WTC11 (cell line): ENCODE measurements at regions not wholly inside any gene's neighbourhood (a gene's known extent, or its start where the extent isn't known, plus 50 kb on each side); places are given as distances from the start of the nearest gene placed in this dataset.

Source experiments
- ATAC-seq: fragments of 200-7000 bp; cut with Tn5 transposase; 2 replicates; pipeline ENCODE4 v1.10.0; 2021; ENCODE audit warnings: mild to moderate bottlenecking, moderate library complexity
- CTCF ChIA-PET: fragments of 300-600 bp; sonication (Branson Sonifier 250); formaldehyde crosslinking; loops from one replicate; lab custom pipeline; 2021; ENCODE audit warnings: antibody characterized with exemption; lab: Charles Lee
- POLR2A ChIA-PET: fragments of 350-600 bp; sonication (Branson Sonifier 250); formaldehyde crosslinking; loops from one replicate; lab custom pipeline; 2021; ENCODE audit warnings: antibody characterized with exemption; lab: Charles Lee
- DNase-seq: peaks from one replicate; pipeline ENCODE4 v3.0.0; 2021; ENCODE audit warnings: low spot score
- H3K27ac Mint-ChIP-seq: 2 replicates; pipeline ENCODE4 v1.8.0; 2021; ENCODE audit warnings: mixed read lengths
- H3K27me3 Mint-ChIP-seq: 2 replicates; pipeline ENCODE4 v1.8.0; 2021; ENCODE audit warnings: low read depth, mild to moderate bottlenecking, moderate library complexity, mixed read lengths
- H3K36me3 Mint-ChIP-seq: 2 replicates; pipeline ENCODE4 v1.8.0; 2021; ENCODE audit warnings: mixed read lengths
- H3K4me1 Mint-ChIP-seq: 2 replicates; pipeline ENCODE4 v1.8.0; 2022; ENCODE audit warnings: mixed read lengths
- H3K4me3 Mint-ChIP-seq: 2 replicates; pipeline ENCODE4 v1.8.0; 2021; ENCODE audit warnings: mild to moderate bottlenecking, moderate library complexity, mixed read lengths
- H3K9me3 Mint-ChIP-seq: 2 replicates; pipeline ENCODE4 v1.8.0; 2021; ENCODE audit warnings: mixed read lengths
- AR ChIP-seq: fragments of 250-450 bp; sonication (Bioruptor Pico); IDR thresholded peaks from 2 replicates; pipeline ENCODE4 v1.9.0; 2021; ENCODE audit warnings: mild to moderate bottlenecking
- ARID4B ChIP-seq: sonication (generic); formaldehyde crosslinking; IDR thresholded peaks from 2 replicates; pipeline ENCODE4 v1.8.0; 2023; ENCODE audit warnings: missing genetic modification reagents, mild to moderate bottlenecking, borderline replicate concordance
- ATF1 ChIP-seq: sonication (generic); formaldehyde crosslinking; IDR thresholded peaks from 2 replicates; pipeline ENCODE4 v1.8.1; 2023; ENCODE audit warnings: mild to moderate bottlenecking, moderate library complexity, missing genetic modification reagents
- ATF2 ChIP-seq: sonication (generic); formaldehyde crosslinking; IDR thresholded peaks from 2 replicates; pipeline ENCODE4 v1.8.1; 2022; ENCODE audit warnings: low read depth, missing genetic modification reagents, borderline replicate concordance
- CREM ChIP-seq: sonication (generic); formaldehyde crosslinking; IDR thresholded peaks from 2 replicates; pipeline ENCODE4 v1.8.1; 2022; ENCODE audit warnings: mild to moderate bottlenecking, missing genetic modification reagents, moderate library complexity
- E2F4 ChIP-seq: sonication (generic); formaldehyde crosslinking; IDR thresholded peaks from 2 replicates; pipeline ENCODE4 v1.8.1; 2022; ENCODE audit warnings: low read depth, mild to moderate bottlenecking, moderate library complexity, missing genetic modification reagents, borderline replicate concordance
- ERG ChIP-seq: fragments of 250-450 bp; sonication (Bioruptor Pico); IDR thresholded peaks from 2 replicates; pipeline ENCODE4 v1.8.0; 2021; ENCODE audit warnings: mild to moderate bottlenecking
- HMGA2 ChIP-seq: fragments of 250-450 bp; sonication (Bioruptor Pico); IDR thresholded peaks from 2 replicates; pipeline ENCODE4 v1.4.0; 2021; ENCODE audit warnings: mild to moderate bottlenecking, moderate library complexity
- JAZF1 ChIP-seq: fragments of 250-450 bp; sonication (Bioruptor Pico); IDR thresholded peaks from 2 replicates; pipeline ENCODE4 v1.9.0; 2021; ENCODE audit warnings: moderate library complexity, mild to moderate bottlenecking, inconsistent platforms
- KAT7 ChIP-seq: sonication (generic); formaldehyde crosslinking; IDR thresholded peaks from 2 replicates; pipeline ENCODE4 v1.8.1; 2023; ENCODE audit warnings: missing genetic modification reagents, mild to moderate bottlenecking, borderline replicate concordance
- MAX ChIP-seq: sonication (generic); formaldehyde crosslinking; IDR thresholded peaks from 2 replicates; pipeline ENCODE4 v1.8.0; 2022; ENCODE audit warnings: mild to moderate bottlenecking, missing genetic modification reagents
- NR2C2 ChIP-seq: sonication (generic); formaldehyde crosslinking; IDR thresholded peaks from 2 replicates; pipeline ENCODE4 v1.8.0; 2022; ENCODE audit warnings: mild to moderate bottlenecking, missing genetic modification reagents
- PRDM15 ChIP-seq: sonication (generic); formaldehyde crosslinking; IDR thresholded peaks from 2 replicates; pipeline ENCODE4 v1.8.0; 2022; ENCODE audit warnings: missing genetic modification reagents
- SMAD3 ChIP-seq: sonication (generic); formaldehyde crosslinking; IDR thresholded peaks from 2 replicates; pipeline ENCODE4 v1.8.0; 2022; ENCODE audit warnings: missing genetic modification reagents, mild to moderate bottlenecking, borderline replicate concordance
- ZNF219 ChIP-seq: sonication (generic); formaldehyde crosslinking; IDR thresholded peaks from 2 replicates; pipeline ENCODE4 v1.8.0; 2023; ENCODE audit warnings: missing genetic modification reagents, mild to moderate bottlenecking, borderline replicate concordance
- ZNF232 ChIP-seq: sonication (generic); formaldehyde crosslinking; IDR thresholded peaks from 2 replicates; pipeline ENCODE4 v1.8.0; 2022; ENCODE audit warnings: mild to moderate bottlenecking, missing genetic modification reagents
- ZNF396 ChIP-seq: fragments of 250-450 bp; sonication (Bioruptor Pico); IDR thresholded peaks from 2 replicates; pipeline ENCODE4 v1.8.0; 2021; ENCODE audit warnings: mild to moderate bottlenecking, moderate library complexity, borderline replicate concordance
- ZNF423 ChIP-seq: fragments of 250-450 bp; sonication (Bioruptor Pico); IDR thresholded peaks from 2 replicates; pipeline ENCODE4 v2.1.2; 2022; ENCODE audit warnings: mild to moderate bottlenecking, moderate library complexity
- ZNF671 ChIP-seq: fragments of 250-450 bp; sonication (Bioruptor Pico); IDR thresholded peaks from 2 replicates; pipeline ENCODE4 v1.8.0; 2021; ENCODE audit warnings: mild to moderate bottlenecking

- no peak overlapping the region for H3K4me3 Mint-ChIP-seq
- H3K36me3 Mint-ChIP-seq, result no peaks in the 10 kb centered on the region
- no peaks in the 10 kb centered on the region for H3K27me3 Mint-ChIP-seq
- H3K9me3 Mint-ChIP-seq, result no peaks in the 10 kb centered on the region
- TF ChIP-seq MAX (CRISPR knock-in tag) (no peak), AR (CRISPR knock-in tag) (no peak), ZNF219 (CRISPR knock-in tag) (no peak), ZNF423 (CRISPR knock-in tag) (no peak), ZNF671 (CRISPR knock-in tag) (no peak), CREM (CRISPR knock-in tag) (no peak), SMAD3 (CRISPR knock-in tag) (no peak), ATF2 (no peak), E2F4 (CRISPR knock-in tag) (no peak), ARID4B (CRISPR knock-in tag) (no peak), JAZF1 (CRISPR knock-in tag) (no peak), ATF1 (CRISPR knock-in tag) (no peak)
- POLR2A ChIA-PET, result no interaction called here
- CTCF ChIA-PET, result interaction anchor here (0.6 to 1.1 kb wide), 6 partner anchors 9 to 784 kb away, joined by 3 to 6 read pairs (median 4); no protein-coding TSS in a partner anchor
- no peak for ATAC-seq
- DNase-seq, result no peak
- no peak overlapping the region for H3K27ac Mint-ChIP-seq
- peaks cover 13% of the 10 kb centered on the region for H3K4me1 Mint-ChIP-seq
Observed at GRCh38 chr5:104347119-104347708, 784.6 kb upstream of the NUDT12 start.

GRCh38 chr5:104345222-104346016 is 782.8 kb upstream of the NUDT12 start:
- Mint-ChIP-seq H3K27ac (no peak overlapping the region), H3K36me3 (no peaks in the 10 kb centered on the region), H3K4me1 (peaks cover 13% of the 10 kb centered on the region), H3K9me3 (no peaks in the 10 kb centered on the region), H3K27me3 (no peaks in the 10 kb centered on the region), H3K4me3 (no peak overlapping the region)
- DNase-seq (no peak), ATAC-seq (peak; percentile 34; the same call in 1 of the 2 replicates)
- POLR2A ChIA-PET, result no interaction called here
- CTCF ChIA-PET, result no interaction called here
- TF ChIP-seq NR2C2 (no peak), KAT7 (CRISPR knock-in tag) (no peak), ERG (no peak), ZNF396 (no peak), HMGA2 (CRISPR knock-in tag) (no peak), PRDM15 (no peak), ZNF232 (CRISPR knock-in tag) (no peak)
